CD4-positive, alpha-beta T cell (primary cell): ENCODE measurements at regions not wholly inside any gene's neighbourhood (a gene's known extent, or its start where the extent isn't known, plus 50 kb on each side); places are given as distances from the start of the nearest gene placed in this dataset.

ENCODE experiments used
- ATAC-seq: fragments of 200-7000 bp; cut with Tn5 transposase; one replicate; pipeline ENCODE4 v1.10.0; 2022; ENCODE audit warnings: mild to moderate bottlenecking; ENCODE audit not compliant: poor library complexity
- CTCF ChIA-PET: fragments of 350-600 bp; sonication (Branson Sonifier 250); formaldehyde crosslinking; loops from one replicate; lab custom pipeline; 2021; ENCODE audit warnings: antibody characterized with exemption, inconsistent platforms; lab: Charles Lee
- POLR2A ChIA-PET: fragments of 350-600 bp; sonication (Branson Sonifier 250); formaldehyde crosslinking; loops from one replicate; lab custom pipeline; 2021; ENCODE audit warnings: antibody characterized with exemption, inconsistent platforms; lab: Charles Lee
- DNase-seq, 14 experiments: peaks; one replicate each; pipeline ENCODE4 v3.0.0-alpha.2; 2013 to 2020; ENCODE audit warnings: mixed read lengths in 2 of 14
- H3K27ac ChIP-seq, 2 donors: one replicate each; pipeline versions ENCODE4 v1.5.1 to v1.7.0; 2013; ENCODE audit warnings: low read length in 2 of 2, low read depth in 1 of 2, mild to moderate bottlenecking in 1 of 2
- H3K27me3 ChIP-seq, 2 experiments: 1 replicate in 1 of 2; 2 replicates in 1 of 2; pipeline versions ENCODE4 v1.6.1 to v1.7.0; 2013; ENCODE audit warnings: low read length in 2 of 2, control low read depth in 1 of 2, mild to moderate bottlenecking in 1 of 2, moderate library complexity in 1 of 2; ENCODE audit not compliant: insufficient read depth in 2 of 2, control insufficient read depth in 1 of 2
- H3K36me3 ChIP-seq: one replicate; pipeline ENCODE4 v1.6.1; 2013; ENCODE audit warnings: low read length, control low read depth; ENCODE audit not compliant: insufficient read depth
- H3K4me1 ChIP-seq: one replicate; pipeline ENCODE4 v1.6.1; 2013; ENCODE audit warnings: low read length, control low read depth; ENCODE audit not compliant: insufficient read depth
- H3K4me3 ChIP-seq: one replicate; pipeline ENCODE4 v1.5.1; 2013; ENCODE audit warnings: mild to moderate bottlenecking, low read length, moderate library complexity
- H3K9me3 ChIP-seq, 2 experiments: 1 replicate in 1 of 2; 2 replicates in 1 of 2; pipeline versions ENCODE4 v1.6.1 to v1.7.0; 2013; ENCODE audit warnings: low read length in 2 of 2, mild to moderate bottlenecking in 2 of 2, control low read depth in 1 of 2, moderate library complexity in 1 of 2; ENCODE audit not compliant: control insufficient read depth in 1 of 2, insufficient read depth in 1 of 2
- H3K27ac Mint-ChIP-seq: one replicate; pipeline ENCODE4 v1.8.0; 2020; ENCODE audit warnings: mixed read lengths
- H3K27me3 Mint-ChIP-seq: one replicate; pipeline ENCODE4 v1.8.0; 2021; ENCODE audit warnings: mixed read lengths
- H3K36me3 Mint-ChIP-seq: one replicate; pipeline ENCODE4 v1.8.0; 2021; ENCODE audit warnings: low read depth, mixed read lengths
- H3K4me1 Mint-ChIP-seq: one replicate; pipeline ENCODE4 v1.8.0; 2021; ENCODE audit warnings: low read depth, mixed read lengths
- H3K4me3 Mint-ChIP-seq: one replicate; pipeline ENCODE4 v1.8.0; 2020; ENCODE audit warnings: mild to moderate bottlenecking, mixed read lengths
- H3K9me3 Mint-ChIP-seq: one replicate; pipeline ENCODE4 v1.8.0; 2020; ENCODE audit warnings: mixed read lengths
- intact Hi-C, 2 experiments: fragments of 100-400 bp; cut with DNase I in 1 of 2; cut with micrococcal nuclease in 1 of 2; formaldehyde crosslinking; loops; one replicate each; pipeline versions ENCODE4 v1.15.1 to v1.9.0; 2023 to 2025; cut with DNase I, micrococcal nuclease
- TF ChIP-seq, protein P1 (sequence below): fragments of 200-600 bp; IDR thresholded peaks from one replicate; pipeline ENCODE4 v1.8.0; 2022; ENCODE audit warnings: antibody characterized with exemption, mild to moderate bottlenecking

DNA sequence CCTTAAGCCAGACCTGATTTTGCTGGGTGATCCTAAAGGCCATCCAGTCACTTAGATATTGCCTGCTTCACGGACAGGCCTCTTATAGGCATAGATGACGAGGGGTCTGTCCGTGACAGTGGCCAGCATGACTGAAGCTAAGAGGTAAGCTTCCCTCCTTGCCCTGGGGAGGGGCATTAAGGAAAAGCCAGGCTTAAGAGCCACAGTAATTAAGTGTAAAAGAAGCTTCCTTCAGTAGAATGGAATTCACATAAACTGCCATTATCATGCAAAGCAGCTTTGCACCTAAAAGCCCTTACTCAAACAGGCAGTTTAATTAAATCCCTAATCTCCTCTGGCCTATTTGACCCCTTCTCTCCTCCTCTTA lies 99.4 kb upstream of the PKDCC start:
- no peaks in the 10 kb centered on the region for H3K36me3 Mint-ChIP-seq
- no peak for DNase-seq
- H3K4me3 Mint-ChIP-seq: no peak overlapping the region
- Histone ChIP-seq H3K36me3 (no peaks in the 10 kb centered on the region), H3K27ac (no peak overlapping the region), H3K4me1 (no peaks in the 10 kb centered on the region), H3K27me3 (no peaks in the 10 kb centered on the region), H3K9me3 (no peaks in the 10 kb centered on the region), H3K4me3 (no peak overlapping the region)
- H3K9me3 Mint-ChIP-seq: no peaks in the 10 kb centered on the region
- H3K27ac Mint-ChIP-seq: no peak overlapping the region
- ChIA-PET CTCF (no interaction called here), POLR2A (no interaction called here)
- intact Hi-C loops: no loop called here
- ATAC-seq: no peak
- H3K4me1 Mint-ChIP-seq: no peaks in the 10 kb centered on the region
- peaks cover 21% of the 10 kb centered on the region for H3K27me3 Mint-ChIP-seq
- TF ChIP-seq, protein P1, sequence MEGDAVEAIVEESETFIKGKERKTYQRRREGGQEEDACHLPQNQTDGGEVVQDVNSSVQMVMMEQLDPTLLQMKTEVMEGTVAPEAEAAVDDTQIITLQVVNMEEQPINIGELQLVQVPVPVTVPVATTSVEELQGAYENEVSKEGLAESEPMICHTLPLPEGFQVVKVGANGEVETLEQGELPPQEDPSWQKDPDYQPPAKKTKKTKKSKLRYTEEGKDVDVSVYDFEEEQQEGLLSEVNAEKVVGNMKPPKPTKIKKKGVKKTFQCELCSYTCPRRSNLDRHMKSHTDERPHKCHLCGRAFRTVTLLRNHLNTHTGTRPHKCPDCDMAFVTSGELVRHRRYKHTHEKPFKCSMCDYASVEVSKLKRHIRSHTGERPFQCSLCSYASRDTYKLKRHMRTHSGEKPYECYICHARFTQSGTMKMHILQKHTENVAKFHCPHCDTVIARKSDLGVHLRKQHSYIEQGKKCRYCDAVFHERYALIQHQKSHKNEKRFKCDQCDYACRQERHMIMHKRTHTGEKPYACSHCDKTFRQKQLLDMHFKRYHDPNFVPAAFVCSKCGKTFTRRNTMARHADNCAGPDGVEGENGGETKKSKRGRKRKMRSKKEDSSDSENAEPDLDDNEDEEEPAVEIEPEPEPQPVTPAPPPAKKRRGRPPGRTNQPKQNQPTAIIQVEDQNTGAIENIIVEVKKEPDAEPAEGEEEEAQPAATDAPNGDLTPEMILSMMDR: no peak

DNA sequence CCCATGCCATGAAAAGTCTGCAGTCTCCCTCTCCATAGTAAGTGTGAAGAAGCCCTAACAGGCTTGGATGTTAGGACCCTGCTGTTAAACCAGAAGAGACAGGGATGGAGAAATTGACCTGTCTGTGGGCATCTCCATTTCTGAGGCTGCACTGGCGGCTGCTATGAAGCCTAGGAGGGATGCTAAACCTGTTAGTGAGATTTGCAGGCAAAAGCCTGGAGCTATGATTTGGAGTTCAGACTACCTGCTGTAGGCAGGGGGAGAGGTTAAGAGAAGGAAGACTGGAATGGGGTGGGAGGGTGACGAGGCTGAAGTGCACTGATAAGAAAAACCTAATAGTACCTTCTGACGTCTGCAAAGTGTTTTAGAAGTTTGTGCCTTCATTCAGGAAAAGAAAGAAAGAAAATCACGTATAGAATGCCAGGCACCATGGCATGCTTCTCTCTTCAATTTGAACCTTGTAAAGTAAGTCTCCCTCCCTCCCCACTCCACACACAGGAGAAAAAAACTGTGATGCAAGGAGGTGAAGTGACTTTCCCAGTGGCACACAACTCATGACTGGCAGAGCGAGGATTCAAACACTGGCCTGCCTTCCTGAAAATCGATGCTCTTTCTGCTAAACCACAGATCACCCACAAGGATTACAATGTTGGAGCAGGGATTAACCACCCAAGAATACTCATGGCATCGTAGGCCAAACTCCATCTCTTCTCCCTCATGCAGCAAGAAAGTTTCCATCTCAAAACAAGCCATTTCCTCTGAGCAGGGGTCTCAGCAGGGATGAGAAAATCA lies 98.5 kb upstream of the PKDCC start:
- no peak for DNase-seq
- H3K36me3 ChIP-seq: no peaks in the 10 kb centered on the region
- Mint-ChIP-seq H3K4me1 (no peaks in the 10 kb centered on the region), H3K4me3 (no peak overlapping the region), H3K27me3 (peaks cover 21% of the 10 kb centered on the region), H3K36me3 (no peaks in the 10 kb centered on the region), H3K27ac (no peak overlapping the region), H3K9me3 (no peaks in the 10 kb centered on the region)
- no peak overlapping the region for H3K4me3 ChIP-seq
- H3K9me3 ChIP-seq: no peaks in the 10 kb centered on the region
- H3K4me1 ChIP-seq: no peaks in the 10 kb centered on the region
- no peaks in the 10 kb centered on the region for H3K27me3 ChIP-seq
- CTCF ChIA-PET: no interaction called here
- no peak for ATAC-seq
- POLR2A ChIA-PET: no interaction called here
- TF ChIP-seq, protein P1: no peak
- intact Hi-C loops: no loop called here
- H3K27ac ChIP-seq: no peak overlapping the region

- ATAC-seq (no peak), DNase-seq (no peak)
- no peak overlapping the region for H3K27ac Mint-ChIP-seq
- TF ChIP-seq, protein P1: no peak
- CTCF ChIA-PET: no interaction called here
- H3K36me3 Mint-ChIP-seq: no peaks in the 10 kb centered on the region
- H3K9me3 ChIP-seq: no peaks in the 10 kb centered on the region
- no peak overlapping the region for H3K27ac ChIP-seq
- H3K4me3 ChIP-seq: no peak overlapping the region
- H3K36me3 ChIP-seq: no peaks in the 10 kb centered on the region
- H3K4me3 Mint-ChIP-seq: no peak overlapping the region
- no peaks in the 10 kb centered on the region for H3K4me1 Mint-ChIP-seq
- H3K9me3 Mint-ChIP-seq: no peaks in the 10 kb centered on the region
- no peaks in the 10 kb centered on the region for H3K4me1 ChIP-seq
- intact Hi-C loops: no loop called here
- POLR2A ChIA-PET: no interaction called here
- peaks cover 21% of the 10 kb centered on the region for H3K27me3 Mint-ChIP-seq
- H3K27me3 ChIP-seq: no peaks in the 10 kb centered on the region
These were observed 97.7 kb upstream of the PKDCC start for GRCh38 chr2:41949883-41950665.
